Mesodermal cell (in vitro differentiated cells): ENCODE measurements at regions not wholly inside any gene's neighbourhood (a gene's known extent, or its start where the extent isn't known, plus 50 kb on each side); places are given as distances from the start of the nearest gene placed in this dataset.
A peak's percentile ranks its signal among the peaks of the same experiment; 100 is the strongest.
"Not testable (repeated sequence)": the region's sequence is repeated elsewhere in the genome, so short reads cannot be mapped to it uniquely, and the experiment has no call there.

Source experiments
- H3K27ac ChIP-seq: 2 replicates; pipeline ENCODE4 v1.7.0; 2013; ENCODE audit warnings: mild to moderate bottlenecking, low read depth, low read length, moderate library complexity; ENCODE audit not compliant: severe bottlenecking
- H3K36me3 ChIP-seq: 2 replicates; pipeline ENCODE4 v1.7.1; 2013; ENCODE audit warnings: mild to moderate bottlenecking, low read length, moderate library complexity; ENCODE audit not compliant: control insufficient read depth, insufficient read depth
- H3K4me1 ChIP-seq: one replicate; pipeline ENCODE4 v1.7.1; 2013; ENCODE audit warnings: mild to moderate bottlenecking, low read length; ENCODE audit not compliant: insufficient read depth, control insufficient read depth, poor library complexity, severe bottlenecking
- H3K4me3 ChIP-seq: 2 replicates; pipeline ENCODE4 v1.7.0; 2013; ENCODE audit warnings: low read length, control low read depth, mild to moderate bottlenecking; ENCODE audit not compliant: insufficient read depth, poor library complexity, severe bottlenecking; ENCODE audit errors: extremely low read depth
- H3K9me3 ChIP-seq: 2 replicates; pipeline ENCODE4 v1.7.1; 2013; ENCODE audit warnings: mild to moderate bottlenecking, low read length, moderate library complexity; ENCODE audit not compliant: control insufficient read depth
- WGBS, 2 experiments: methylation state at CpG; one replicate each; pipeline ENCODE4 v1.1.5; 2013; ENCODE audit warnings: missing lambda C conversion rate in 2 of 2; ENCODE audit not compliant: insufficient coverage in 2 of 2; 5-methylcytosine and 5-hydroxymethylcytosine counted together

GRCh38 chr12:127133675-127134335 lies 1133.2 kb upstream of the TMEM132C start:
- Histone ChIP-seq H3K36me3 (no peaks in the 10 kb centered on the region), H3K27ac (no peak overlapping the region), H3K4me1 (peaks cover 4% of the 10 kb centered on the region), H3K9me3 (no peaks in the 10 kb centered on the region), H3K4me3 (no peak overlapping the region)
- WGBS, 2 experiments: 86 to 92% methylated on average over 9 of the region's 11 CpGs

DNA sequence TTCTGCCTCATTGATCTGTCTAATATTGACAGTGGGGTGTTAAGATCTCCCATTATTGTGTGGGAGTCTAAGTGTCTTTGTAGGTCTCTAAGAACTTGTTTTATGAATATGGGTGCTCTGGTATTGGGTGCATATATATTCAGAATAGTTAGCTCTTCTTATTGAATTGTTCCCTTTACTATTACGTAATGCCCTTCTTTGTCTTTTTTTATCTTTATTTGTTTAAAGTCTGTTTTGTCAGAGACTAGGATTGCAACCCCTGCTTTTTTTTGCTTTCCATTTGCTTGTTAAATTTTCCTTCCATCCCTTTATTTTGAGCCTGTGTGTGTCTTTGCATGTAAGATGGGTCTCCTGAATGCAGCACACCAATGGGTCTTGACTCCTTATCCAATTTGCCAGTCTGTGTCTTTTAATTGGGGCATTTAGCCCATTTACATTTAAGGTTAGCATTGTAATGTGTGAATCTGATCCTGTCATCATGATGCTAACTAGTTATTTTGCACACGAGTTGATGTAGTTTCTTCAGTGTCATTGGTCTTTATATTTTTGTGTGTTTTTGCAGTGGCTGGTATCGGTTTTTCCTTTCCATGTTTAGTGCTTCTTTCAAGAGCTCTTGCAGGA lies 1126.0 kb upstream of the TMEM132C start:
- H3K27ac ChIP-seq, H3K4me3 ChIP-seq, H3K4me1 ChIP-seq, H3K9me3 ChIP-seq, H3K36me3 ChIP-seq: not testable (repeated sequence)
- WGBS, 2 experiments: 75 to 84% methylated on average over 1 to 2 of the region's 3 CpGs

DNA sequence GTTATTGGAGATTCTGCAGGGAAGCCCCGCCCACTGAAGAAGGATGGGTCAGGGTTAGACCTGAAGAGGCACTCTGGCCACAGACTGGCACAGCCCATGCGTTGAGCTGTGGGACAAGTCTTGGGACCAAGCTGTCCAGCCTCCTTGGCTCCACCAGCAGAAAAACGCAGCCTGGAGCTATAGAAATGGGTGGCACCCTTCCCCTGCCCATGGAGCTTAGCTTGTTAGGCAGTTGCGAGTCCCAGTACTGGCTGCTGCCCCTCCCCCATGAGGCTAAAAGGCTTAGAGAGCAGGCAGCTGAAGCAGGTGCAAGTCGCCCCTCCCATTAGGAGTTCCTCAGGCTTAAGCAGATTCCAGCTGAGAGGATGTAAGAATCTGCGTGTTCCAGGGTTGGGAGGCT lies 1124.0 kb upstream of the TMEM132C start:
- no peaks in the 10 kb centered on the region for H3K9me3 ChIP-seq
- no peak overlapping the region for H3K4me3 ChIP-seq
- no peaks in the 10 kb centered on the region for H3K36me3 ChIP-seq
- 61 to 79% methylated on average over 5 to 6 of the region's 6 CpGs for WGBS, 2 experiments
- H3K4me1 ChIP-seq: no peaks in the 10 kb centered on the region
- no peak overlapping the region for H3K27ac ChIP-seq

- WGBS, 2 experiments: 83 to 97% methylated on average over 1 to 5 of the region's 5 CpGs
- H3K36me3 ChIP-seq: no peaks in the 10 kb centered on the region
These were observed 1122.2 kb upstream of the TMEM132C start for GRCh38 chr12:127144770-127145169.

GRCh38 chr12:127145241-127145928 lies 1121.6 kb upstream of the TMEM132C start:
- Histone ChIP-seq H3K36me3 (no peaks in the 10 kb centered on the region), H3K27ac (no peak overlapping the region), H3K4me3 (no peak overlapping the region), H3K4me1 (no peaks in the 10 kb centered on the region), H3K9me3 (no peaks in the 10 kb centered on the region)
- 68 to 100% methylated on average over 1 to 4 of the region's 6 CpGs for WGBS, 2 experiments

More at GRCh38 chr12:127144770-127145169, 1122.2 kb upstream of the TMEM132C start:
- H3K27ac ChIP-seq: no peak overlapping the region
- H3K9me3 ChIP-seq: no peaks in the 10 kb centered on the region
- H3K4me3 ChIP-seq: no peak overlapping the region
- no peaks in the 10 kb centered on the region for H3K4me1 ChIP-seq

GRCh38 chr12:127145929-127146789 lies 1120.8 kb upstream of the TMEM132C start:
- Histone ChIP-seq H3K27ac (no peak overlapping the region), H3K36me3 (no peaks in the 10 kb centered on the region), H3K4me3 (no peak overlapping the region), H3K4me1 (no peaks in the 10 kb centered on the region), H3K9me3 (no peaks in the 10 kb centered on the region)
- 93 to 95% methylated on average over 66 to 83 of the region's 85 CpGs for WGBS, 2 experiments

DNA sequence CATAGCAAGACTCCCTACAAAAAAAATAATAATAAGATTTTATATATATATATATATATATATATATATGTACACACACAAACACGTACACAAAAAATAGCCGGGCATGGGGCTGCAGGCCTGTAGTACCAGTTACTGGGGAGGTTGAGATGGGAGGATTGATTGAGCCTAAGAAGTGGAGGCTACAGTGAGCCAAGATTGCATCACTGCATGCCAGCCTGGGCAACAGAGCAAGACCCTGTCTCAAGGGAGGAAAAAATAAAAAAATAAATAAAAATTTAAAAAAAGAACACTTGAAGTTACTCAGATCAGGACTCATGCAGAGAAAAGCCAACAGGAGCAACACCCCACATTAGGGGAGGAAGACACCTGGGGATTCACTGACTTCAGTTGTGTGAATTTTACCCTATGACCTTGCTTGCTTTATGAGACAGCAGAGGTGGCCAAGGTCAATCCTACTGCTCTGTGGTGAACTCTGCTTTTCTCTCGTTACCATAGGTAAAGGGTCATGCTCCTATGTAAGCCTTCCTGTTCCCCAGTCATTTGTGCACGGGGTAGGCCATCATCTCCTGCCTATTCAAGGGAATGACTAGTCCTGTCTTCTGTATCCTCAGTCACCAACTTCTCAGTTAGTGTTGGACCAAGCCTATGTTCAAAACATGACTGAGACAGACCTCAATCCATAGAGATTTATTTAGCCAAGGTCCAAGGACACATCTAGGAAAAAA lies 1119.8 kb upstream of the TMEM132C start:
- H3K4me1 ChIP-seq: no peaks in the 10 kb centered on the region
- no peaks in the 10 kb centered on the region for H3K9me3 ChIP-seq
- 63 to 80% methylated on average over 2 to 3 of the region's 4 CpGs for WGBS, 2 experiments
- H3K4me3 ChIP-seq: no peak overlapping the region
- no peaks in the 10 kb centered on the region for H3K36me3 ChIP-seq
- H3K27ac ChIP-seq: no peak overlapping the region

- peak overlapping the region; percentile 34 for H3K27ac ChIP-seq
- no peak overlapping the region for H3K4me3 ChIP-seq
- H3K36me3 ChIP-seq: no peaks in the 10 kb centered on the region
- H3K9me3 ChIP-seq: no peaks in the 10 kb centered on the region
- 35 to 41% methylated on average over 4 of the region's 4 CpGs for WGBS, 2 experiments
- no peaks in the 10 kb centered on the region for H3K4me1 ChIP-seq
These were observed 1119.2 kb upstream of the TMEM132C start for GRCh38 chr12:127147724-127148123.

DNA sequence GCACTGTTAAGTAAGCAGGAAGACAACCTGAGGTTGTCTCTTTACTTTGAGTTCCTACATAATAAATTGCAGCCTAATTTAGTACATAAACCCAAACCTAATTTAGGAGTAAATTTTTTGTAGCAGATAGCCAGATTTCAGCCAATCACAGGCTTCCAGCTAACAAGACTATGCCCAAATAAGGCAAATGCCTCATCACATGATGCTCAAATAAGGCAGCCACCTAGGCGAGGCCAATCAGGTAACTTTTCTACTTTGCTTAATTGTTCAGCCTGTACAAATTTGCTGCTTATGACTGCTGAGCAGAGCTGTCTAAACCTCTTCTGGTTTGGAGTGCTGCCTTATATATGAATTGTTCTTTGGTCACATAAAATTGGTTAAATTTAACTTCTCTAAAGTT lies 1118.7 kb upstream of the TMEM132C start:
- WGBS, 2 experiments: 100% methylated on average over 1 of the region's 1 CpG
- no peaks in the 10 kb centered on the region for H3K4me1 ChIP-seq
- no peak overlapping the region for H3K4me3 ChIP-seq
- peak overlapping the region; percentile 34 for H3K27ac ChIP-seq
- H3K36me3 ChIP-seq: no peaks in the 10 kb centered on the region
- no peaks in the 10 kb centered on the region for H3K9me3 ChIP-seq
